ENCODE measurements at regions not wholly inside any gene's neighbourhood (a gene's known extent, or its start where the extent isn't known, plus 50 kb on each side); places are given as distances from the start of the nearest gene placed in this dataset.

GRCh38 chr17:13993106-13993505 is 76.2 kb upstream of the COX10 start:
- Histone ChIP-seq H3K27ac (ENCODE audit: low read depth in 1 of 2, low read length in 2 of 2) (no peak overlapping the region), H3K36me3 (ENCODE audit: control insufficient read depth in 4 of 4, insufficient read depth in 3 of 4, low read depth in 1 of 4, low read length in 3 of 4) (no peaks in the 10 kb centered on the region), H3K9ac (ENCODE audit: low read depth in 1 of 2, low read length in 2 of 2) (no peak overlapping the region), H3K27me3 (ENCODE audit: control insufficient read depth in 4 of 4, insufficient read depth in 4 of 4, low read length in 3 of 4) (no peaks in the 10 kb centered on the region), H3K4me3 (ENCODE audit: low read depth in 1 of 3, low read length in 3 of 3) (no peak overlapping the region), H3K4me1 (ENCODE audit: control insufficient read depth in 4 of 4, insufficient read depth in 4 of 4, low read length in 3 of 4) (peaks cover 0 to 17% (median 13%) of the 10 kb centered on the region in 4 donors), H3K9me3 (ENCODE audit: control insufficient read depth in 4 of 4, low read length in 3 of 4) (no peaks in the 10 kb centered on the region)
- DNase-seq (ENCODE audit: low spot score) = no peak
- WGBS = 79% methylated on average over 6 of the region's 6 CpGs
- TF ChIP-seq MAX (IDR thresholded peaks at IDR 0.05) (no peak), RXRA (IDR thresholded peaks at IDR 0.05) (no peak), YY1 (IDR thresholded peaks at IDR 0.05) (no peak)
- TF ChIP-seq, protein P1, sequence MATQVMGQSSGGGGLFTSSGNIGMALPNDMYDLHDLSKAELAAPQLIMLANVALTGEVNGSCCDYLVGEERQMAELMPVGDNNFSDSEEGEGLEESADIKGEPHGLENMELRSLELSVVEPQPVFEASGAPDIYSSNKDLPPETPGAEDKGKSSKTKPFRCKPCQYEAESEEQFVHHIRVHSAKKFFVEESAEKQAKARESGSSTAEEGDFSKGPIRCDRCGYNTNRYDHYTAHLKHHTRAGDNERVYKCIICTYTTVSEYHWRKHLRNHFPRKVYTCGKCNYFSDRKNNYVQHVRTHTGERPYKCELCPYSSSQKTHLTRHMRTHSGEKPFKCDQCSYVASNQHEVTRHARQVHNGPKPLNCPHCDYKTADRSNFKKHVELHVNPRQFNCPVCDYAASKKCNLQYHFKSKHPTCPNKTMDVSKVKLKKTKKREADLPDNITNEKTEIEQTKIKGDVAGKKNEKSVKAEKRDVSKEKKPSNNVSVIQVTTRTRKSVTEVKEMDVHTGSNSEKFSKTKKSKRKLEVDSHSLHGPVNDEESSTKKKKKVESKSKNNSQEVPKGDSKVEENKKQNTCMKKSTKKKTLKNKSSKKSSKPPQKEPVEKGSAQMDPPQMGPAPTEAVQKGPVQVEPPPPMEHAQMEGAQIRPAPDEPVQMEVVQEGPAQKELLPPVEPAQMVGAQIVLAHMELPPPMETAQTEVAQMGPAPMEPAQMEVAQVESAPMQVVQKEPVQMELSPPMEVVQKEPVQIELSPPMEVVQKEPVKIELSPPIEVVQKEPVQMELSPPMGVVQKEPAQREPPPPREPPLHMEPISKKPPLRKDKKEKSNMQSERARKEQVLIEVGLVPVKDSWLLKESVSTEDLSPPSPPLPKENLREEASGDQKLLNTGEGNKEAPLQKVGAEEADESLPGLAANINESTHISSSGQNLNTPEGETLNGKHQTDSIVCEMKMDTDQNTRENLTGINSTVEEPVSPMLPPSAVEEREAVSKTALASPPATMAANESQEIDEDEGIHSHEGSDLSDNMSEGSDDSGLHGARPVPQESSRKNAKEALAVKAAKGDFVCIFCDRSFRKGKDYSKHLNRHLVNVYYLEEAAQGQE (IDR thresholded peaks at IDR 0.05) = no peak
- TF ChIP-seq, protein P2, sequence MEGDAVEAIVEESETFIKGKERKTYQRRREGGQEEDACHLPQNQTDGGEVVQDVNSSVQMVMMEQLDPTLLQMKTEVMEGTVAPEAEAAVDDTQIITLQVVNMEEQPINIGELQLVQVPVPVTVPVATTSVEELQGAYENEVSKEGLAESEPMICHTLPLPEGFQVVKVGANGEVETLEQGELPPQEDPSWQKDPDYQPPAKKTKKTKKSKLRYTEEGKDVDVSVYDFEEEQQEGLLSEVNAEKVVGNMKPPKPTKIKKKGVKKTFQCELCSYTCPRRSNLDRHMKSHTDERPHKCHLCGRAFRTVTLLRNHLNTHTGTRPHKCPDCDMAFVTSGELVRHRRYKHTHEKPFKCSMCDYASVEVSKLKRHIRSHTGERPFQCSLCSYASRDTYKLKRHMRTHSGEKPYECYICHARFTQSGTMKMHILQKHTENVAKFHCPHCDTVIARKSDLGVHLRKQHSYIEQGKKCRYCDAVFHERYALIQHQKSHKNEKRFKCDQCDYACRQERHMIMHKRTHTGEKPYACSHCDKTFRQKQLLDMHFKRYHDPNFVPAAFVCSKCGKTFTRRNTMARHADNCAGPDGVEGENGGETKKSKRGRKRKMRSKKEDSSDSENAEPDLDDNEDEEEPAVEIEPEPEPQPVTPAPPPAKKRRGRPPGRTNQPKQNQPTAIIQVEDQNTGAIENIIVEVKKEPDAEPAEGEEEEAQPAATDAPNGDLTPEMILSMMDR (IDR thresholded peaks at IDR 0.05; ENCODE audit: low read depth, low read length, missing input control) = no peak

DNA sequence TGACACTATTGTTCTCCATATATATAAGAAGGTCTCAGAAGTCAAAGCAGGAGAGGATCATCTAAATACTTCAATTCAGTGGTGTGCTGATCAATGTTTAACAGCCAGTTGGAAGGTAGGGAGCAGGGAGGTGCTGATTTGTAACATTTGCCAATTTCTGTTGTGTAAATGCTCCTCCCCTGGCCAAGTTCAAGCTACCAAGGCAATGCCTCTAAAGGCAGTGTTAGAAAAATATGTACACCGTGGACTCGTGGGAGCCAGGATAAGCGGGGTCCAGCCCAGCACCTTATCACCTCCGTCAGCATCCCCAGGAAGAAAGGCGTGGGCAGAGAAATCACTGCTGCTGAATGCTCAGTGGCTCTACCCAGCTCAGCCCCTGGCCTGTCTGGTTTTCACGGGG is 75.3 kb upstream of the COX10 start:
- peaks cover 0 to 17% (median 13%) of the 10 kb centered on the region in 4 donors for H3K4me1 ChIP-seq (ENCODE audit: control insufficient read depth in 4 of 4, insufficient read depth in 4 of 4, low read length in 3 of 4)
- H3K9me3 ChIP-seq (ENCODE audit: control insufficient read depth in 4 of 4, low read length in 3 of 4) = no peaks in the 10 kb centered on the region
- no peaks in the 10 kb centered on the region for H3K36me3 ChIP-seq (ENCODE audit: control insufficient read depth in 4 of 4, insufficient read depth in 3 of 4, low read depth in 1 of 4, low read length in 3 of 4)
- H3K27ac ChIP-seq (ENCODE audit: low read depth in 1 of 2, low read length in 2 of 2) = peak overlapping the region in 1 of 2 donors; percentile 69
- WGBS = 45% methylated on average over 6 of the region's 6 CpGs
- H3K9ac ChIP-seq (ENCODE audit: low read depth in 1 of 2, low read length in 2 of 2) = no peak overlapping the region
- H3K27me3 ChIP-seq (ENCODE audit: control insufficient read depth in 4 of 4, insufficient read depth in 4 of 4, low read length in 3 of 4) = no peaks in the 10 kb centered on the region
- no peak overlapping the region for H3K4me3 ChIP-seq (ENCODE audit: low read depth in 1 of 3, low read length in 3 of 3)
- TF ChIP-seq HNF4A (conservative IDR thresholded peaks at IDR 0.05) (peak; percentile 37 to 63), RAD21 (IDR thresholded peaks at IDR 0.05) (peak; percentile 41 to 64), EGR1 (IDR thresholded peaks at IDR 0.05; ENCODE audit: low read depth in 2 of 2) (no peak), JUND (IDR thresholded peaks at IDR 0.05) (peak in 1 of 2 donors; percentile 19), FOXA2 (IDR thresholded peaks at IDR 0.05) (peak; percentile 49), SP1 (IDR thresholded peaks at IDR 0.05) (peak; percentile 46), RXRA (IDR thresholded peaks at IDR 0.05) (peak; percentile 44 to 58), HNF4G (IDR thresholded peaks at IDR 0.05) (no peak), FOXA1 (IDR thresholded peaks at IDR 0.05) (peak; percentile 38), ZBTB33 (IDR thresholded peaks at IDR 0.05) (no peak), ATF3 (IDR thresholded peaks at IDR 0.05) (no peak), YY1 (IDR thresholded peaks at IDR 0.05) (peak; percentile 40), NR2F2 (IDR thresholded peaks at IDR 0.05) (no peak)
- TF ChIP-seq, protein P1 (IDR thresholded peaks at IDR 0.05) = peak; percentile 24
- TF ChIP-seq, protein P2 (IDR thresholded peaks at IDR 0.05; ENCODE audit: low read depth, low read length, missing input control) = no peak
- DNase-seq (ENCODE audit: low spot score) = no peak
